Hematopoietic multipotent progenitor cell treated with erythropoietin and hydrocortisone succinate and interleukin-3 and kit ligand, for 4 days (in vitro differentiated cells): ENCODE measurements at regions not wholly inside any gene's neighbourhood (a gene's known extent, or its start where the extent isn't known, plus 50 kb on each side); places are given as distances from the start of the nearest gene placed in this dataset.

Experiments
- DNase-seq: peaks from one replicate; pipeline ENCODE4 v3.0.0-alpha.2; 2015

DNA sequence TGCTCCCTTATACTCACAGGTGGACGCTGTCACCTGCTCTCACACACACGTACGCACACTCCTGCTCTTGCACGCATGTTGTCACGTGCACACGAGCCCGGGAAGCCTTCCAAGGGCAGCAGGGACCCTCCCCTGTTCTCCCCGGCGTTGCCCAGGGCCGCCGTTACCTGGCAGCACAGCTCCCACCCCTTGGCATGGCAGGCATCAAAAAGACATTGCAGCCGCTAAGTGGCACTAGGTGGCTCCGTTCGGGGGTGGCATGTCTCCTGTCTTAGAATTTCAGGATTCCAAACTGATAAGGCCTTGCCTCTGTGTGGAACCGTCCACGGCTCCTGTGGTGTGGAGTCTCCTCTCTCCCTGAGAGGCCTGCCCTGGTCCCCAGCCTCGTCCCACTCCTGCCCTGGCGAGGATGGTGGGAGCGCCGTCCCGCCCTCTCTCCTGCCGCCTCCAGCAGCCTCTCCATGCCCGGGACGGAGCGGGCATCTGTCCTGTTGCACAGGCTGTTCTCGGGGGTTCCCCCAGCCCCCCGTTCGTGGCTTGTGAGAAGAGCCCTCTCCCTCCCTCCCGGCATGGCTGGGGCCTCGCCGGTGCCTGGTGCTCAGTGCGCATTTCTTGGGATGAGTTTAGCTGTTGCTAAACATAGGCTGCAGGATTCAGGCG, 126.7 kb upstream of the GSE1 start:
- DNase-seq: no peak

DNA sequence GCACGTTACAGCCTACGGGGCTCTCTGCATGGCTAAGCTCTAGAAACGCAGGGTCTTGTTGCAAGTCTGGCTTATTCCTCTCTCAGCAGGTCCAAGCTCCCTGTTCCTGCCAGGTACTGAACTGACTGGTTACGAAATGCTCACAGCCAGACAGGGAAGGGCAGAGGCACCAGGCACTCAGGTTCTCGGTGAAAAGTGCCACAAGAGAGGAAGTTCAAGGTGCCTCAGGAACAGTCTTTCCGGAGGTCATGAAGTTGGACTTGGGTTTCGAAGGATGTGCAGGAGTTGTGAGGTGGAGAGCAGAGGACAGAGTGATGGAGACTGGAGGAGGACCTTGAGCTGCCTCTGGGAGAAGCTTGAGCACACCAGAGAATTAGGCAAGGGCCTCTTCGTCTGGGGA, 124.7 kb upstream of the GSE1 start:
- DNase-seq: no peak

DNA sequence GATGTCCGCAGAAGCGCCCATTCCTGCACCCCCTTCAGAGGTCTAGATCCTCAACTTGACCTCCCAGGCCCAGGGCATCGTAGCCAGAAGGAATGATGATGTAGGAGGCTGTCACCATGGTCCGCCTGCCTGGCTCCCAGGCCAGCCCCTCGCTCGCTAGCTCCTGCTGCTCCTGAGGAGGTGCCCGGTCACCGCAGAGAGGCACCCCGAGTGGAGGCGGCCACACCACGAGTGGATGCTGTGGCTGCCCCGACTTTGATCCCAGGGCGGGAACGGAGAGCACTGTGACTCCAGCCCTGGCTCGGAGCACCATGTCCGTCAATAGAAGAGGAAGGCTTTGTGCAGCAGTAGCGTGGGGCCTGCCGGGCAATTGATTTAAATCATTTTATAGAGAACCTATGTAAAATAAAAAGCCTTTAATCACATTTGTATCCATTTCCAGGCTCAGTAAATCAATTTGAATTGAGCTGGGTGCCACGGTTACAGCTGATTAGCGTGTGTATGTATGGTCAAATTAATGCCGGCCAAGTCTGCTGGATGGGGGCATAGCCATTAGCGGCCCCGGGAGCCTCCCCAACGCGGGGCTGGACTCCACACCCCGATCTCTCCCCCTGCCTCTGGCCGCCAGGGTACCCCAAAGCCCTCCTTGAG, 122.6 kb upstream of the GSE1 start:
- DNase-seq: no peak

DNA sequence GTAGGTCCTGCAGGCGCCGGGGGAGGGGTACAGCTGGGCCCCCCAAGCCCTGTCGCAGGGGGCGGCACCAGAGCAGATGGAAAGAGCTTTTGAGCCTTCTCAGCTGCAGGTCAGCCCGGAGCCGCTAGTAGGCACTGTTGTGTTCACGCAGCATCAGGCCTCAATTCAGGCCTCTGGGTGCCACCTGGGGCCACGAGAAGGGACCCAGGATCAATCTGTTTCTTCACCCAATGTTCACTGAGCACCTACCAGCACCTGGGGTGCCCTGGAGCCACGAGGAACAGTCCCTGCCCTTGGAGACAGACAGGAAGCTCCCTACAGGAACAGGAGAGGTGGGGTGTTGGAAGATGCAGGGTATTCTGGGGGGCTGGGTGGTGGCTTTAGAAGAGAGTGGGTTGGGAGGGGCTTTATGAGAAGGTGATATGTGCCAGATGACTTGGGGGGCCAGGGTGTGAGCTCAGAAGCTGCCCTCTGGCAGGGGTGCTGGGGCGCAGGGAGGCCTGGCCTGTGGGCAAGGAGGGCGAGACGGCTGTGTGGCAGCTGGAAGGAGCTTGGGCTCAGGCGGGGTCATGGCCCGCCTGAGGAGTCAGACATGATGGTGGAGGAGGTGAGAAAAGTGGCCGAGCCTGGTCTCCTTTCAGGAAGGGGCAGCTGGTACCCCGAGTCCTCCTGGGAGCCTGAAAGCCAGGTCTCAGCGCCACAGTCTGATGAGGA, 121.9 kb upstream of the GSE1 start:
- peak; percentile 68 for DNase-seq

DNA sequence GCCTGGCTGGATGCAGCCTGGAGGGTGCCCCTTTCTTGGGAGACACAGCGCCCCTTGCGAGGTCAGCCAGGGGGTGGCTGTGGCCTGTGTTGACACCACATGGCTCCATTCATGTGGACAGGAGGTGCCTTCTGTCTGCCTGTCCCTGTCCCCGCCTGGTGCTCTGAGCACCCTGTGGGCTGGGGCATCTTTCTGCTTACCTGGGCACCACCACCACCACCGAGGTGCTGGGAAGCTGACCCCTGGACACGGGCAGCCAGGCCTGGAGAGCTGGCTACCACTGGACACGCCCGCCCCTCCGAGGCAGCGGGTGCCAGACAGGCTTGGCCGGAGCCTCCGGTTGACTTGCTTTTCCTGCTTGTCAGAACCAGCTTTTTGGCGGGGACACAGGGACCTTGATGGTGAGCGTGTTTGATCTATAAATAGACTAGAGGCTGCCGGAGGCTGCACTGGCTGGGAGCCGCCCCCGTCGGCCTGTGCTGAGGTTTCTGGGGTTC, 121.3 kb upstream of the GSE1 start:
- no peak for DNase-seq

DNA sequence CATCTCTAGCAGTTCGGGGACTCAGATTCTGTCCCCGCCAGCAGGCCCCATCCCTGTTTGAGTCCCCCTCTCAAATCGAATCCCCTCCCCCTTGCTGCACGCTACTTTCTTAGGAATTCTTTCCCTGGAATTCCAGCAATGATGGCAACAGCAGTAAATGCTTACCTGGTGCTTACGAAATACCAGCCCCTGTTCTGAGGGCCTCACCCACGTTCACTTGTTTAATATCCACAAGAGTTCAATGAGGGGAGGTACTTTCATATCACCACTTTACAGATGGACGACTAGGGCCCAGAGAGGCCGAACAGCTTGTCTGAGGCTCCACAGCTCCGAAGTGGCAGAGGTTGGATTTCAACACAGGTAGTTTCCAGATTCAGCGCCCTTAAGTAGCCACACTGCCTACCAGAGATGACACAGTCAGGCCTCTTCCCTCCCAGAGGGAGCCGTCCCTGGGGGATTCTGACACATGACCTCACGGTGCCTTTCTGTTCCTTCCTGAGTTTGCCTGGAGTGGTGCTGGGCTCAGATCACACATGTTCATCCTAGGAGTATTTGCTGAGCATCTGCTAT, 120.7 kb upstream of the GSE1 start:
- DNase-seq: no peak

DNA sequence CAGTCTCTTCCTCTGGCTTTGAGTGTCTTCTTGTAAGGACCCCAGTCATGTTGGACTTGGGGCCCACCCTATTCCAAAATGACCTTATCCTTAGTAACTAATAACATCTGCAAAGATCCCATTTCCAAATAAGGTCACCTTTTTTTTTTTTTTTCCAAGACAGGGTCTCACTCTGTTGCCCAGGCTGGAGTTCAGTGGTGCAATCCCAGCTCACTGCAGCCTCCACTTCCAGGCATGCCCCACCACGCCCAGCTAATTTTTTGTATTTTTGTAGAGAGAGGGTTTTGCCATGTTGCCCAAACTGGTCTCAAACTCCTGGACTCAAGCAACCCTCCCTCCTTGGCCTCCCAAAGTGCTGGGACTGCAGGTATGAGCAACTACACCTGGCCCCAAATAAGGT, 118.8 kb upstream of the GSE1 start:
- no peak for DNase-seq

DNA sequence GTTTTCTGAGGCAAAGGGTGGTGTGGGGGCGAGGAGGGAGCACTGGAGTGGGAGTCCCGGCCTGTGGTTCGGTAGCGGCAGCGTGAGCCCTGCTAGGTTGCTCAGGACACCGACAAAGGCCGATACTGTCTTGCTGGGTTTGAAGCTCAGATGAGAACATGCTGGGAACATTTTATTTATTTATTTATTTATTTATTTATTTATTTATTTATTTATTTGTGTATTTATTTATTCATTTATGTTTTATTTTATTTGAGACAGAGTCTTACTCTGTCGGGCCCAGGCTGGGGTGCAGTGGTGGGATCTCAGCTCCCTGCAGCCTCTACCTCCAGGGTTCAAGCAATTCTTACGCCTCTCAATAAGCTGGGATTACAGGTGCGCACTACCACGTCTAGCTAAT, 117.9 kb upstream of the GSE1 start:
- no peak for DNase-seq

DNA sequence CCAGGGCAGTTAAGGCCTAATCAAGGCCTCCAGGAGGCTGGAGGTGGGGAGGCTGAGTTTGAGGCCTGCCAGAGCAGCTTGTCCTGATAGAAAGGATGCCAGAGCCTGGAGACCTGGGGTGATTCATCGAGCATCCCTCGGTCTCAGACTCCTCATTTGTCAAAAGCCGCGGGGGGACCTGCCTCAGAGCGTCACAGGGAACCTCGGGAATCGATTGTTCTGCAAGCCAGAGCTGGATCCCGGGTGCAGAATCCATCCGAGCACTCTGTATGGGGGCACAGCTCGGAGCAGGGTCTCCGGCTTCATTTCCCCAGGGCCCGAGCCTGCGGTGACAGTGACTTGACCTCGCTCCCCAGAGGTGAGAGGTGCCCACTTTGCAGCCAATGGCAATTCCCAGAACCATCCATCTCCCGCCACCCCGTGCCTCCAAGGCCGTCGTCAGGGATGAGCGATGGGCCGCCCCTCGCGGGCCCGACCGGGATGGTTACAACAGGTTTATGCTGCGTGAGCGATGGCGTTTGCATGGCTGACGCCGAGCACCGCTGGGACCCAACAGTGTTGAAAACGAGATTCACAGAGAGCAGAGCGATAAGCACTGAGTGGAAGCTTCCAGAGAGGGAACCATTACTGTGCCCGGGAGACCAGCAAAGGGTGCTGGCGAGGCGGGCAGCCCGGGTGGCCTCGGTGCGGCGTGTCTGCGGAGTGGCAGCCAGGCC, 117.1 kb upstream of the GSE1 start:
- DNase-seq: no peak

DNA sequence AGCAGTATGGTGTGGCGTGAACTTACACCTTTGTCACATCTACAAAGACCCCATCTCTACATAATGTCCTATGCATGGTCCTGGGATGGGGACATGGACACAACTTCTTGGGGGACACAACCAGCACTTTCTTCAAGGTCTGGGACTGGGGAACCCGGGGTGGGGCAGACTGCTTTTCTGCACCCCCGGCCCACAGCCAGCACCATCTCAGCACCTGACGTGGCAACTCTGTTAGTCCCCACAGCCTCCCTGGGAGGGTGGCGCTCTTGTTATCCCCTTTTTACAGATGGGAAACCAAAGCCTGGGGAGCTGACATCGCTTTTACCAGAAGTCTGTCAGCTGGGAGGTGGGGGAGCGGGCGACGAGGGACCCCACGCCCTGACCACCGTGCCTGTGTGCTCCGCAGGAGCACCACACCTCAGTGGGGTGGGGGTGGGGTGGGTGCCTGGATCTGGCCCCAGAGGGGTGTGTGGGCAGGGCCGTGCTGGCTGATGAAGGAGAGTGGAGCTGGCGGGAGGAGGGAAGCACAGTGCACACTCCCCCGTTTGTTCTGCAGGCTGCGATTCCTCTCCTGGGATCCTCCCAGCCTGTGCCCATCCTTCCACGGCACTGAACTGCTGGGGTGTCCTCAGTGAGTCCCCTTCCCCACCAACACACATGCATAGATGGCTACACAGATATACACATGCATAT, 115.4 kb upstream of the GSE1 start:
- DNase-seq: no peak

DNA sequence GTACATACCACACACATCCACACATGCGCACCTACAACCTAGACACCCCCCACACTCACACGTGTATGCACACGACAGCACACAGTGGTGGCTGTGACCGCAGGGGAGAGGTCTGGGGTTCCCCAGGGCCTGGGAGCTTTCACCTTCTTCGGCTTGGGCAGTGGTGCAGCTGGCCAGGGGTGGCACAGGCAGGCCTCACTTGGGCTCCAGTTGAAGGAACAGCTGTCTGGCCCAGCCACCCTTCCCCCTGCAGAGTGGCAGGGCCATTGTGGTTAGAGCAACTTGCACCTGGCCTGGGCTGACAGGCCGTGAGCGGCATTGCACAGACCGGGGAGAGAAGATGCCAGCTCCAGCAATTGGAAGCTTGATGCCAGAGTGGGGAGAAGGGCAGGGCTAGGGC, 114.5 kb upstream of the GSE1 start:
- peak; percentile 69 for DNase-seq

DNA sequence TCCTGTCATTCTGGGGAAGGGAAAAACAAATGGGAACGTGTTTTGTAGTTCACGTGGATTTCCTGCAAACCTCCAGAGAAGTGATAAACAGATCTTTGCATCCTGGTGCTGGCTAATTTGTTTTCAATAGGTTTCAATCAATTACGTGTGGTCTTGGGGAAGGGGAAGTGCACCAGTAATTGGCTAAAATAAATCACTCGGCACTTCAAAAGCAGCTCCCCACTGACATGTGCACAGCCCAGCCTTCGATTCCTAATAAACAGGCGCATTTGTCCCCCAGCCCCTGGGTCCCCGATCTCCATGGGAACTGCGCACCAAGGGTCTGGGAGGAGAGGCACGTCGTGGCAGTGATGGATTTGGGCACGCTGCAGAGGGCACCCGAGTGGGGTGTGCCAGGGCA, 112.9 kb upstream of the GSE1 start:
- no peak for DNase-seq

DNA sequence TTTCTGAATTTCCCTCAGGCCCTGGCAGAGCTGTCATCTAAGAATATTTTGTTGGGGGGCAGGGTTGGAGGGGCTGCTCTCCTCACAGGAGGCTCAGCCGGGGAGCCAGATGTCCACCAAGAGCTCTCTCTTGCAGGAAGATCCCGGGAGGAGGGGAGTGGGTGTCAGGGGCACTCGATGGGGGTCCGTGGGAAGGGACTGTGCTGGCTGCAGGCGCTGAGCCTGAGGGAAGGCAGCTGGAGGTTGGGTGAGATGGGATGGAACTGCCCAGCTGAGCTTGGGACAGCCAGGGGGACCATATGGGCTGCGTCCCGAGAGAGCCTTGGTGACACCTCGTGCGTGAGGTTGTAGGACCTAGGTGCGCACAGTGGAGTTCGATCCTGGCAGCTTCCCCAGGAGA, 111.2 kb upstream of the GSE1 start:
- DNase-seq: no peak

DNA sequence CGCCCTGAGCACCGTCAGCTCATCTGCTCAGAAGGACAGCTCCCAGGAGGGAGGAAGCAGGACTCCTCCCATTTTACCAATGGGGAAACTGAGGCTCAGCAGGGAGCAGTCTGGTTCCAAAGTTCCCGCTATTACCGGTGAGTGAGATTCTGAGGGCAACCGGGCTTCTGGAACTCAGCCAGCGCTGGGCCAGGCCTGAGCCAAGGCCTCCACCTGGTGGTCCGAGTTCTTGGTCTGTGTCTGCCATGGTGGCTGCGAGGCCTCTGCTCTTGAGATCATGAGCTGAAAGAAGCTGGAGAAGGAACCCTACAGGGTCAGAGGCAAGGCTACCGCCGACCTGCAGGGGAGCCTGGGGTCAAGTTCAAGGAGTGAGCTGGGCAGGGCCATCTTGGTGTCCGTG, 110.8 kb upstream of the GSE1 start:
- no peak for DNase-seq

DNA sequence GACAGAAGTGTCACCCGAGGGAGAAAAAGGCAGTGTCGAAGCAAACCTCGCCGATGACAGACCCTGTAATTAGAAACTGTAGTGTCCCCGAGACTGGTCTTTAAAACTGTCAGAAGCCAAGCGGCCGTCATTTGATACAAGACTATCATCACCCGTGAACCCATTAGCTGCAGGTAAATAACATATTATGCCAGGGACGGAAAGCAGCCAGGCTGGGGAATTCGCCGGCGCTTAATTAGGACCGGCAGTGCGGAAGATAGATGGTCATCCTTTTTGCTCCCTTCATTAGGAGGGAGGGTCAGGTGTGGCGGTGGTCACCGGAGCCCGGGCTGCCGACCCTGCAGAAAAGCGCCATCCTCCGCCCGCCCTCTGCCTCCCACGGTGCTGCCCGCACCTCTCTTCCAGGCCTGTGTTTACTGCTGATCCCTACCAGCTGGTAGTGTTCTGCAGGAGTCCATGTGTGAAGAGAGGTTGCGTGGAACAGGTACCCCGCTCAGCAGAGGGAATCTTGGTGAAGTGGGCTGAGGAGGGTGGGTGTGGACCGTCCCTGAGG, 109.4 kb upstream of the GSE1 start:
- no peak for DNase-seq

DNA sequence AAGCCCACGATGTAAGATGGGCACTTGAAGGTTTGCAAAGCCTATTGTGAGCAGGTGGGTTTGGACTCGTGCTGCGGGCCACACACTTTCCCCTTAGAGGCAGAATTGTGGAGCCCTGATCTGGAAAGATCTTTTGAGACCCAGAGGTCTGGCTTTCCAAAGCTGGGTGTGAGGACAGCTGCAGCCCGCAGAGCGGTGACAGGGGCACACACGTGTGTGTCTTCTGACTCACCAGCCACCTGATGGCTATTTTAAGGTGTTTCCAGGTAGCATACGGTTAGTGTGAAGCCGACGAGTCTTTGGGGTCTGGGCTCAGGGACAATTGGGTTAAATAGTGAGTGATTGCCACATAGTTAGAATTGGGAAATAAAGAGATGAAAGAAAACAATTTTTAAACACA, 108.9 kb upstream of the GSE1 start:
- no peak for DNase-seq

DNA sequence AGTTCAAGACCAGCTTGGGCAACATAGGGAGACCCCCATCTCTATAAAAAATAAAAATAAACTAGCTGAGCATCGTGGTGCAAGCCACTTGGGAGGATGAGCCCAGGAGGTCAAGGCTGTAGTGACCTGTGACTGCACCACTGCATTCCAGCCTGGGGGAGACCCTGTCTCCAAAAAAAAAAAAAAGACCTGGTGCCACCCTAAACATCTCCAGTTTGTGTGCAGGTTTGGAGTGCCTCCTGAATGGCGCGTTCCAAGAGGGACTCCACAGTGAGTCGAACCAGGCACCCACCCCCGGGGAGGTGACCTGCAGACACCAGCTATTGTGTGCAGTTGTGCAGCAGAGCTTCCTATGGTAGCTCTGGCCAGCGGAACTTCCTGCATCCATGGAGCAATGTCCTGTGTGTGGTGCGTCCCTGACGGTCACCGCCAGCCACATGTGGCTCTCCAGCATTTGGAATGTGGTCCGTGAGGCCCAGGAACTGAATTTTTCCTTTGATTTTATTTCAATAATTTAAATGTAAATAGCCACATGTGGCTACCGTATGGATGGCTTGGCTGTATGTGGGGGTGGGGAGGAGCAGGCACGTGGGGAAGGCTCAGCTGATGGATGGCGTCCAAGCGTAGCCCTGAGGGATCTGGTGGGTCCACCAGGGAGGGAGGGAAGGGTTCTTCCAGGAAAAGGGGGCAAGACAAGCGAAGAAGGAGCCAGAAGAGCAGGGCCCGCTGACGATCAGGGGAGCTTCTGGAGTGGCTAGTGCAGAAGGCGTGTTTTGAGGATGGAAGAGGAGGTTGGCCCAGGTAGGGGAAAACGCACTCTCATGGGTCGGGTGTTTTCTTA, 107.1 kb upstream of the GSE1 start:
- DNase-seq: no peak

DNA sequence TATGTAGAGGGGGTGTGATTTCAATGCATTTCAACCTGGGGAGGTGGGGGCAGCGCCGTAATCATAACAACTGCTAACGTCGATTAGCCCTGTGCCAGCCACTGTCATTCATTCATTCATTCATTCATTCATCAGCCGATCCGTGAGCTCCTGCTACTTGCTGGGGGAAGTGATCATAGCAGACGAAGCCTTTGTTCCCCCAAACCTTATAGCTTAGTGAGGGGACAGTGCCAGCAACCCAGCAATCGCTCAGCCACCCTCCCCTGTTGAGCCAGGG, 106.5 kb upstream of the GSE1 start:
- no peak for DNase-seq

DNA sequence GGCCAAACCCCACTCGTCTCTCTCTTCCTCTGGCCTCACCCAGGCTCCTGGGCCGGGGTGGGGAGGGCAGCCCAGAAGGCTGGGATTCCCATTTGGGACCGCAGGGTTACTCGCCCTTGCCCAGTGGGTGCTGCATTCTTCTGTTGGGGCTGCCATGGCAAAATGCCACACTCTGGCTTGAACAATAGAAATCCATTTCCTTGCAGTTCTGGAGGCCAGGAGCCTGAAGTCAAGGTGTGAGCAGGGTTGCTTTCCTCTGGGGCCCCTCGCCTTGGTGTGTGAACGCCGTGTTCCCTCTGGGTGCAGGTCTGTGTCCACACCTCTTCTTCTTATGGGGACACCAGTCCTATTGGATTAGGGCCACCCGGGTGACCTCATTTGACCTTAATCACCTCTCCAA, 105.8 kb upstream of the GSE1 start:
- no peak for DNase-seq

DNA sequence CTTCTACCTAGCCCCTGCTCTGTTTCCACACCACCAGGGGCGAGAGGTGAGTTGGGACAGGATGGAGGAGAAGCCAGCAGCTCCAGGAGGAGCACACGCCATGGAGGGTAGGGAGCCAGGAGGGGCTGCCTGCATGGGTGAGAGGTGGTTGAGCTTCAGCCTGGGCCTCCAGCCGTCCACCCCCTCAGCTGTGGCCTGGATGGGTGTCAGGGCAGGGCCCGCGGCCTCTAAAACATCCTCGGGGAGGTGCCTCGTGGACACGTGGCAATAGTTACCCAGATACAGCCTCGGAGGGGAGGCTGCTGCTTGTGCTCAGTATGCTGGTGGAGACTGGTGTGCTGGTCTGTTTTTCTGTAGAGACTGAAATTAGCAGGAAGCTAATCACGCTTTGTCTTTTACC, 104.7 kb upstream of the GSE1 start:
- DNase-seq: no peak

DNA sequence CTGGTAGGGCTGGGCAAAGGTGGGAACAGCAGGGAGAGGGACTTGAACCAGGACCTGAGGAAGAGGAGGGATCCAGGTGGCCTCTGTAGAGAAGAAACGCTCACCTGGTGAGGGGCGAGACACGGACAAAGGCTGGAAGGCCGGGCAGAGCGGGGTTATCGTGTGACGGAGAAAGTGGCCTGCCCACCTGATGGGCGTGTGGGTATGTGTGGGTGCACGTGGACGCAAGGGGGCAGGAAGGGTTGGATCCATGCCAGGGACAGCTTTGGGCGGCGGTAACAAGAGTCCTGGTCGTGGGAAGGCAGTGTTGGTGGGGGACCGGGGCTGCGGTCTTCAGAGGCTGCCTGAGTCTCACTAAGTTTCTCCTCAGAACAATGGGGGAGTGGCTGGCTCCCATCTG, 104.1 kb upstream of the GSE1 start:
- DNase-seq: no peak
